ENCODE measurements at regions not wholly inside any gene's neighbourhood (a gene's known extent, or its start where the extent isn't known, plus 50 kb on each side); places are given as distances from the start of the nearest gene placed in this dataset.

GRCh38 chr20:57023997-57024396 is 242.4 kb downstream of the BMP7 start:
- TF ChIP-seq ZBTB7A (IDR thresholded peaks at IDR 0.05; ENCODE audit: low read depth) (no peak), NFIC (IDR thresholded peaks at IDR 0.05) (no peak), YY1 (IDR thresholded peaks at IDR 0.05; ENCODE audit: low read depth) (no peak), TCF12 (IDR thresholded peaks at IDR 0.05; ENCODE audit: low read depth) (no peak), CEBPB (IDR thresholded peaks at IDR 0.05) (no peak)

DNA sequence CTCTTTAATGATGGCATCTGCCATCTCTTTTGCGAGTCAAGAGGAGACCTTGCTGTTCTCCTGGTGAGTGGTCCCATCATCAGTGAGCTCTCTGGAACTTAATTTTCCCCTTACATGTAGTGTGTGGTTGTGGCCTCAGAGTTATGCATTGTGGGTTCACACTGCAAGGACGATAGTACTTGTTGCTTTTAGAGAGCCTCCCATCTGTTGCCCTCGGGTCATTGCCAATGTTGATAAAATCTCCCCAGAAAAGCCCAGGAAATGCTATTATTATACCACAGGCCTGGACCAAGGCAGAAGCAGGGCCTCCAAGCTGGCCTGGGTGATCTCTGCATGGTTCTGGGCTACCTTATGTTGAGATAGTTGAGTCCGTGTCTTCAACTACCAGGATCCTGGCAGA is 241.6 kb downstream of the BMP7 start:
- TF ChIP-seq, protein P1, sequence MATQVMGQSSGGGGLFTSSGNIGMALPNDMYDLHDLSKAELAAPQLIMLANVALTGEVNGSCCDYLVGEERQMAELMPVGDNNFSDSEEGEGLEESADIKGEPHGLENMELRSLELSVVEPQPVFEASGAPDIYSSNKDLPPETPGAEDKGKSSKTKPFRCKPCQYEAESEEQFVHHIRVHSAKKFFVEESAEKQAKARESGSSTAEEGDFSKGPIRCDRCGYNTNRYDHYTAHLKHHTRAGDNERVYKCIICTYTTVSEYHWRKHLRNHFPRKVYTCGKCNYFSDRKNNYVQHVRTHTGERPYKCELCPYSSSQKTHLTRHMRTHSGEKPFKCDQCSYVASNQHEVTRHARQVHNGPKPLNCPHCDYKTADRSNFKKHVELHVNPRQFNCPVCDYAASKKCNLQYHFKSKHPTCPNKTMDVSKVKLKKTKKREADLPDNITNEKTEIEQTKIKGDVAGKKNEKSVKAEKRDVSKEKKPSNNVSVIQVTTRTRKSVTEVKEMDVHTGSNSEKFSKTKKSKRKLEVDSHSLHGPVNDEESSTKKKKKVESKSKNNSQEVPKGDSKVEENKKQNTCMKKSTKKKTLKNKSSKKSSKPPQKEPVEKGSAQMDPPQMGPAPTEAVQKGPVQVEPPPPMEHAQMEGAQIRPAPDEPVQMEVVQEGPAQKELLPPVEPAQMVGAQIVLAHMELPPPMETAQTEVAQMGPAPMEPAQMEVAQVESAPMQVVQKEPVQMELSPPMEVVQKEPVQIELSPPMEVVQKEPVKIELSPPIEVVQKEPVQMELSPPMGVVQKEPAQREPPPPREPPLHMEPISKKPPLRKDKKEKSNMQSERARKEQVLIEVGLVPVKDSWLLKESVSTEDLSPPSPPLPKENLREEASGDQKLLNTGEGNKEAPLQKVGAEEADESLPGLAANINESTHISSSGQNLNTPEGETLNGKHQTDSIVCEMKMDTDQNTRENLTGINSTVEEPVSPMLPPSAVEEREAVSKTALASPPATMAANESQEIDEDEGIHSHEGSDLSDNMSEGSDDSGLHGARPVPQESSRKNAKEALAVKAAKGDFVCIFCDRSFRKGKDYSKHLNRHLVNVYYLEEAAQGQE (IDR thresholded peaks at IDR 0.05; ENCODE audit: low read depth): no peak
- no peak for TF ChIP-seq RAD21 (IDR thresholded peaks at IDR 0.05; ENCODE audit: low read depth)
- TF ChIP-seq FOXM1 (IDR thresholded peaks at IDR 0.05; ENCODE audit: borderline replicate concordance, low read depth): no peak
- no peak for TF ChIP-seq EP300 (IDR thresholded peaks at IDR 0.05; ENCODE audit: borderline replicate concordance)
- TF ChIP-seq TAF1 (IDR thresholded peaks at IDR 0.05; ENCODE audit: low read depth): no peak
- TF ChIP-seq EGR1 (IDR thresholded peaks at IDR 0.05): no peak
- no peak for TF ChIP-seq TCF12 (IDR thresholded peaks at IDR 0.05; ENCODE audit: low read depth)
- TF ChIP-seq YY1 (IDR thresholded peaks at IDR 0.05; ENCODE audit: low read depth): no peak
- no peak for TF ChIP-seq NFIC (IDR thresholded peaks at IDR 0.05)
- no peak for TF ChIP-seq USF1 (IDR thresholded peaks at IDR 0.05)
- TF ChIP-seq ZBTB7A (IDR thresholded peaks at IDR 0.05; ENCODE audit: low read depth): no peak
- TF ChIP-seq MAX (IDR thresholded peaks at IDR 0.05): no peak
- TF ChIP-seq CEBPB (IDR thresholded peaks at IDR 0.05): no peak
- no peak for TF ChIP-seq TEAD4 (IDR thresholded peaks at IDR 0.05)
- TF ChIP-seq CREB1 (IDR thresholded peaks at IDR 0.05; ENCODE audit: low read depth): no peak

DNA sequence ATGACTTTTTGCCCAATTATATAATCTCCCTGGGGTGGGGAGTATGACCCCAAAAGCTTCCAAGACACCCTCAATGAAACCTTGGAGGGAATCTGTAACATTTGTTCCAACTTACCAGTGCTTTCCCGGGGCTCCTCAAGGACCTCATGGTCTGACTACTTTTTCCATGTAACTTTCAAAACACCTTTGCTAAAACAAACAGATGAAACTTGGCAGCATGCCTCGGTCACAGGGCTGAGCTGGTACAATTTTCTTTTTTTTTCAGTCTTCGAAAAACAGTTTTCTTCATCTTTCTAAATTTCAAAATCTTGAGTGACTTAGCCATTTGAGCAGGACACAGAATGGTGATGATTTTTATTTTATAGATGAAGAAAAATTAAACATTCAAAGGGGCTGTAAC is 241.2 kb downstream of the BMP7 start:
- TF ChIP-seq, protein P1 (IDR thresholded peaks at IDR 0.05; ENCODE audit: low read depth): no peak
- TF ChIP-seq EGR1 (IDR thresholded peaks at IDR 0.05) (no peak), TAF1 (IDR thresholded peaks at IDR 0.05; ENCODE audit: low read depth) (no peak), ZBTB7A (IDR thresholded peaks at IDR 0.05; ENCODE audit: low read depth) (no peak), USF1 (IDR thresholded peaks at IDR 0.05) (no peak), TEAD4 (IDR thresholded peaks at IDR 0.05) (no peak), EP300 (IDR thresholded peaks at IDR 0.05; ENCODE audit: borderline replicate concordance) (no peak), YY1 (IDR thresholded peaks at IDR 0.05; ENCODE audit: low read depth) (no peak), FOXM1 (IDR thresholded peaks at IDR 0.05; ENCODE audit: borderline replicate concordance, low read depth) (no peak), NFIC (IDR thresholded peaks at IDR 0.05) (no peak), CREB1 (IDR thresholded peaks at IDR 0.05; ENCODE audit: low read depth) (no peak), RAD21 (IDR thresholded peaks at IDR 0.05; ENCODE audit: low read depth) (no peak)

DNA sequence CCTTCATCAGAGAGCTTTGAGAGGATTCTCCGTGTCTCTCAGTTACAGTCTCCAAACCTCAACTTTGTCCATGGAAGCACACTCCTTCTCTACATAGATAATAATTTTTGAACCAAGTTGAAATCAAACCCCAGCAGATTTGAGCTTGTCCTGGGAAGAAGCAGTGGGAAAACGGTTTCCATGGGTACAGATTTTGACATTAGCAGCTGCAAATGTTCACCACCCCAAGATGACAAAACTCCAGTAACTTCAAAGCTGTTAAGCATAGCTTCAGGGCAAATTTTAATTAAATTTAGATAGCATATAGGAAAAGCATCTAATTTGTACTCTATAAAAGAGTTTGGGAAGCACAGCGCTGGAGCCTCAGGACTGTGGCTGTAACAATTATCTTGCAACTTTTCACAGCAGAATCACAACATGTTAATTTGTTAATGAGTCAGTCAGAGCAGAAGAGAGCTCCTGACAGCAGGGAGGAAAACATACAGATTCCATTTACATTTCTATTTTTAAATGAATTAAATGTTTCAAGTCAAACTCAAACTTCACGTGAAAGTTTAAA is 240.7 kb downstream of the BMP7 start:
- TF ChIP-seq MAX (IDR thresholded peaks at IDR 0.05) (no peak), YY1 (IDR thresholded peaks at IDR 0.05; ENCODE audit: low read depth) (no peak), RAD21 (IDR thresholded peaks at IDR 0.05; ENCODE audit: low read depth) (no peak), FOXM1 (IDR thresholded peaks at IDR 0.05; ENCODE audit: borderline replicate concordance, low read depth) (no peak), EGR1 (IDR thresholded peaks at IDR 0.05) (no peak), CREB1 (IDR thresholded peaks at IDR 0.05; ENCODE audit: low read depth) (no peak), ZBTB7A (IDR thresholded peaks at IDR 0.05; ENCODE audit: low read depth) (no peak), TAF1 (IDR thresholded peaks at IDR 0.05; ENCODE audit: low read depth) (no peak), USF1 (IDR thresholded peaks at IDR 0.05) (no peak), TEAD4 (IDR thresholded peaks at IDR 0.05) (no peak), EP300 (IDR thresholded peaks at IDR 0.05; ENCODE audit: borderline replicate concordance) (no peak), NFIC (IDR thresholded peaks at IDR 0.05) (no peak), CEBPB (IDR thresholded peaks at IDR 0.05) (no peak)
- TF ChIP-seq, protein P1 (IDR thresholded peaks at IDR 0.05; ENCODE audit: low read depth): no peak

Data from Ishikawa (cell line).